ENCODE measurements at regions not wholly inside any gene's neighbourhood (a gene's known extent, or its start where the extent isn't known, plus 50 kb on each side); places are given as distances from the start of the nearest gene placed in this dataset.

DNA sequence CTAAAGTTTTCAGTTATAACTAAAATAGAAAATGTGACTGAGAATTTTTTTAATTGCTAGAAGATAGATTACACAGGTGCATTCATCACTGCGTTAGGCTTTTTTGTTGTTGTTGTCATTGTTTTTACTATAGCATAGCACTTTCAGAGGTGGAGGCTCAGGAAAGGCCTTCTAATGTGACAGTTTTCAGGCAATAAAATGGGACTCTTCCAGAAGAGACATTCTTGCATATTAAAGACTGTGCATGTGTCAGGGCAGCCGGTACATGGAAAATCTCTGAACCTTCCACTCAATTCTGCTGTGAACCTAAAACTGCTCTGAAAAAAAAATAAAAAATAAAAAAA, 175.2 kb downstream of the METTL4 start:
- TF ChIP-seq, protein P1, sequence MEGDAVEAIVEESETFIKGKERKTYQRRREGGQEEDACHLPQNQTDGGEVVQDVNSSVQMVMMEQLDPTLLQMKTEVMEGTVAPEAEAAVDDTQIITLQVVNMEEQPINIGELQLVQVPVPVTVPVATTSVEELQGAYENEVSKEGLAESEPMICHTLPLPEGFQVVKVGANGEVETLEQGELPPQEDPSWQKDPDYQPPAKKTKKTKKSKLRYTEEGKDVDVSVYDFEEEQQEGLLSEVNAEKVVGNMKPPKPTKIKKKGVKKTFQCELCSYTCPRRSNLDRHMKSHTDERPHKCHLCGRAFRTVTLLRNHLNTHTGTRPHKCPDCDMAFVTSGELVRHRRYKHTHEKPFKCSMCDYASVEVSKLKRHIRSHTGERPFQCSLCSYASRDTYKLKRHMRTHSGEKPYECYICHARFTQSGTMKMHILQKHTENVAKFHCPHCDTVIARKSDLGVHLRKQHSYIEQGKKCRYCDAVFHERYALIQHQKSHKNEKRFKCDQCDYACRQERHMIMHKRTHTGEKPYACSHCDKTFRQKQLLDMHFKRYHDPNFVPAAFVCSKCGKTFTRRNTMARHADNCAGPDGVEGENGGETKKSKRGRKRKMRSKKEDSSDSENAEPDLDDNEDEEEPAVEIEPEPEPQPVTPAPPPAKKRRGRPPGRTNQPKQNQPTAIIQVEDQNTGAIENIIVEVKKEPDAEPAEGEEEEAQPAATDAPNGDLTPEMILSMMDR (IDR thresholded peaks at IDR 0.05), result no peak
- H3K27ac ChIP-seq, result no peak overlapping the region
- no peak for DNase-seq (ENCODE audit: low spot score)
- no peak overlapping the region for H3K4me3 ChIP-seq

DNA sequence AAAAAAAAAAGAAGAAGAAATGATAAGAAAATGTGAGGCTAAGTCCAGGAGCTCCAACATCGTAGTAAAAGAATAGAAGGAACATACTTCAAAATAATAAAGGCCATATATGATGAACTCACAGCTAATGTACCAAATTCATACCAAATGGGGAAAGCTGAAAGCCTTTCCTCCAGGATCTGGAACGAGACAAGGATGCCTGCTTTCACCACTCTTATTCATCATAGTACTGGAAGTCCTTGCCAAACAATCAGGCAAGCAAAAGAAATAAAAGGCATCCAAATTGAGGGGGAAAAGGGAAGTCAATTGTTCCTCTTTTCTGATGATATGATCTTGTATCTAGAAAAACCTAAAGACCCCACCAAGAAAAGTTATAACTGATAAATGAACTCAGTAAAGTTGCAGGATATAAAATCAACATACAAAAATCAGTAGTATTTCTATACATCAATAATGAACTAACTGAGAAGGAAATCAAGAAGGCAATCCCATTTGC, 170.6 kb downstream of the METTL4 start:
- no peak for DNase-seq (ENCODE audit: low spot score)
- Histone ChIP-seq H3K4me3 (no peak overlapping the region), H3K27ac (no peak overlapping the region)
- TF ChIP-seq, protein P1 (IDR thresholded peaks at IDR 0.05), result no peak

DNA sequence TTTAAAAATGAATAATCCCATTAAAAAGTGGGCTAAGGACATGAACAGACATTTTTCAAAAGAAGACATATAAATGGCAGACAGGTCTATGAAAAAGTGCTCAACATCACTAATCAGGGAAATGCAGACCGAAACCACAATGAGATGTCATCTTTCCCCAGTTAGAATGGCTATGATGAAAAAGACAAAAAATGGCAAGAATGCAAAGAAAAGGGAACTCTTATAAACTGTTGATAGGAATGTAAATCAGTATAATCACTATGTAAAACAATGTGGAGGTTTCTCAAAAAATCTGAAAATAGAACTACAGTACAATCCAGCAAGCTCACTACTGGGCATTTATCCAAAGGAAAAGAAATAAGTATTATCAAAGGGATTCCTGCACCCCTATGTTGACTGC, 169.2 kb downstream of the METTL4 start:
- TF ChIP-seq, protein P1 (IDR thresholded peaks at IDR 0.05), result no peak
- no peak for DNase-seq (ENCODE audit: low spot score)
- no peak overlapping the region for H3K4me3 ChIP-seq

DNA sequence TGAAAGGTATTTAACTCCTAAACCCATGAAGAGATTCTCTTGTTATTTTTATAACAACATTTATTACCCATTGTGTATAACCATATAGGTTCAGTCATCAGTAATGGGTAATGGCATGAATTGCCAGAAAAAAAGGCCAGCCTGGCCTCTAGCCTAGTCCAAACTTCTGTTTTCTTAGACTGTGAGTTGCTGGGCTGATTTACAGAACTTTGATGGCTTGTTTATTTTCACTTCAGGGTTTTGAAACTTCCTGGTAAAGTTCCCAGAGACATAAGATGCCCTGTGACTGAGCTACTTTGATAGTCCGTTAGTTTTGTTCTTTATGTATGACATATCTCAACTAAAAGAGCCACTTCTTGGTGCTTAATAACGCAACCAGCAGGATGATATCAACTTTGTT, 164.8 kb downstream of the METTL4 start:
- H3K4me3 ChIP-seq, result no peak overlapping the region
- no peak overlapping the region for H3K27ac ChIP-seq
- no peak for DNase-seq (ENCODE audit: low spot score)
- TF ChIP-seq, protein P1 (IDR thresholded peaks at IDR 0.05), result no peak

More for the DNA sequence above, 169.2 kb downstream of the METTL4 start:
- no peak overlapping the region for H3K27ac ChIP-seq

DNA sequence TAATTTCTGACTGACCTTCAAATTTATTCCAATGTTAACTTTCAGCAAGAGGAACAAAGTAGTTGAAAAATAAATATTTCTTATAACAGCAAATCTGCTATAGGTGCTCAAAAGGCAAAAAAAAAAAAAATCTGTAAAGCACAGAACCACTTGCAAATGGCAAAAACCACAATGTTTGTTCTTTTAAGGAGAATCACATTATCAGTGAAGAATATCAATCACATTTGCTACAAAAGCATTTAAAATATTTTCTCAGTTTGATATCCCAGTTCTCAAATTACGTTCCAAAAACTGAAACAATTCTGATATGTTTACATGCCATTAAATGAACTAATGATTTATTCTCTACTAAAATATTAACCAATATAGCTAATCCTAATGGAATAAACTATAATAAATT, 163.3 kb downstream of the METTL4 start:
- DNase-seq (ENCODE audit: low spot score), result no peak
- no peak overlapping the region for H3K27ac ChIP-seq
- no peak overlapping the region for H3K4me3 ChIP-seq
- TF ChIP-seq, protein P1 (IDR thresholded peaks at IDR 0.05), result no peak

DNA sequence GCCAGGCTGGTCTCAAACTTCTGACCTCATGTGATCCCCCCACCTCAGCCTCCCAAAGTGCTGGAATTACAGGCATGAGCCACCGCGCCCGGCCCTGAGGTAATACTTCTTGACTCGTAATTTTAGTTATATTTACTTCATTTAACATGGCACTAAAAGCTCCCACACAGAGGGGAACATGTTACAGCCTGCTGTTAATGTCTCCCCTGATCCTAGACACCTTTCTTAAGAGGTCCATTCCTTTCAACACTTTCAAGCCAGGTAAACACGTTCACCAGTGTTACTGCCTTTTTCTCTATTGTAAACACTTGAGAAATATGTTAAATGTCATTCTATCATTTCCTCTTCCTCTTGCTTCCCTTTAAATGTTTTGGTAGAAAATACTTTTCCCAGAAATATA, 161.4 kb downstream of the METTL4 start:
- H3K27ac ChIP-seq, result no peak overlapping the region
- DNase-seq (ENCODE audit: low spot score), result no peak
- no peak overlapping the region for H3K4me3 ChIP-seq
- TF ChIP-seq, protein P1 (IDR thresholded peaks at IDR 0.05), result no peak

DNA sequence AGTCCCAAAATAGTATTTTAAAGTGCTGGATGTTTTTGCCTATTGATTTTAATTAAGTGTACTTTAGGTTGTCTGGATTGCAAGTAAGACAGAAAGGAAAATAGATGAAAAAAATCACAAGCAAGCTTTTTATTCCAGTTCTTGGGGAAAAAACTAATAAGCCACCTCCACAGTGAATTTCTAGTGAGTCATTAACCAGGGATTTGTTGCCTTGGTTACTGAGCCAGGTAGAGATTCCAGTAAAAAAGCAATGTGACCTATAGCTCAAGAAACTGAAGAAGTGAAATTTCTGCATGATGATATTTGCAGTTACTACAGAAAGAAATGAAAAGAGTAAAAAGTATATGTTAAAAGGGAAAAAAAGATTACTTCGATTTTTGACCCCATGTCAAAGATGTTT, 160.6 kb downstream of the METTL4 start:
- no peak overlapping the region for H3K27ac ChIP-seq
- TF ChIP-seq, protein P1 (IDR thresholded peaks at IDR 0.05), result no peak
- DNase-seq (ENCODE audit: low spot score), result no peak
- no peak overlapping the region for H3K4me3 ChIP-seq
